ENCODE measurements at regions not wholly inside any gene's neighbourhood (a gene's known extent, or its start where the extent isn't known, plus 50 kb on each side); places are given as distances from the start of the nearest gene placed in this dataset.

DNA sequence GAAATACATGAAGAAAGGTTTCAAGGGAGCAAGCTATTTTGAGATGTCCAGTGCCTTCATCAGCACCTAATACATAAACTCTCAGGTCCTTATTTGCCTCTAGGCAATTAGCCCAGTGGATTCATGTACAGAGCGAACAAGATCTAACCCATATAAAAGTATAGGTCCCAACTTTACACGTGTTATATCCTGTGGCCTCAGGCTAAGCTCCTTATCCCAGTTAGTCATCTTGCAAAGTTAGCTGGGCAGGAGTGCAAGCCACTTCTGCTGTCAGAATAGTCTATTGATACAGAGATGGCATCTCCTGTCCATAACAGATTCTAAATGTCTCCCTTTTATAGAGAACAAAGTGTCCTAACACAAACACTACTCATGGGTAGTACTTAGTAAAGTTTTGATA is 203.9 kb upstream of the PIK3C3 start:
- no peak for DNase-seq (ENCODE audit: low read depth, low spot score)
- intact Hi-C loops (cut with micrococcal nuclease; ENCODE audit: unreplicated experiment): no loop called here
- no peak overlapping the region for H3K4me2 ChIP-seq (ENCODE audit: control insufficient read depth, insufficient read depth)
- ChIA-PET CTCF (interaction anchor here (0.6 to 1.5 kb wide), 3 partner anchors 9 to 403 kb away, joined by 3 to 4 read pairs (median 3); no protein-coding TSS in a partner anchor), POLR2A (no interaction called here), RAD21 (ENCODE audit: unreplicated experiment) (interaction anchor here (1.1 kb wide), 1 partner anchor 14 kb away, joined by 3 read pairs; no protein-coding TSS in a partner anchor), SMC1A (ENCODE audit: uncharacterized antibody, unreplicated experiment) (no interaction called here)
- 3% methylated on average over 2 of the region's 2 CpGs for WGBS (ENCODE audit: insufficient coverage, insufficient replicate concordance, low lambda C conversion rate, missing lambda C conversion rate)
- H3K79me2 ChIP-seq (ENCODE audit: control insufficient read depth, insufficient read depth, low read length): no peaks in the 10 kb centered on the region
- H3K4me1 ChIP-seq (ENCODE audit: control insufficient read depth, insufficient read depth, low read length): no peaks in the 10 kb centered on the region
- H3K9me3 ChIP-seq (replicated peaks; ENCODE audit: control insufficient read depth, insufficient read depth, low read length): no peaks in the 10 kb centered on the region
- TF ChIP-seq BMI1 (IDR thresholded peaks at IDR 0.05; ENCODE audit: borderline replicate concordance) (no peak), CHD4 (IDR thresholded peaks at IDR 0.05) (no peak), FOXM1 (IDR thresholded peaks at IDR 0.05; ENCODE audit: low read depth, low read length) (no peak), POU2F2 (IDR thresholded peaks at IDR 0.05; ENCODE audit: borderline replicate concordance, low read depth, low read length) (no peak), SMC3 (IDR thresholded peaks at IDR 0.05; ENCODE audit: borderline replicate concordance, low read length) (no peak)
- TF ChIP-seq, protein P1, sequence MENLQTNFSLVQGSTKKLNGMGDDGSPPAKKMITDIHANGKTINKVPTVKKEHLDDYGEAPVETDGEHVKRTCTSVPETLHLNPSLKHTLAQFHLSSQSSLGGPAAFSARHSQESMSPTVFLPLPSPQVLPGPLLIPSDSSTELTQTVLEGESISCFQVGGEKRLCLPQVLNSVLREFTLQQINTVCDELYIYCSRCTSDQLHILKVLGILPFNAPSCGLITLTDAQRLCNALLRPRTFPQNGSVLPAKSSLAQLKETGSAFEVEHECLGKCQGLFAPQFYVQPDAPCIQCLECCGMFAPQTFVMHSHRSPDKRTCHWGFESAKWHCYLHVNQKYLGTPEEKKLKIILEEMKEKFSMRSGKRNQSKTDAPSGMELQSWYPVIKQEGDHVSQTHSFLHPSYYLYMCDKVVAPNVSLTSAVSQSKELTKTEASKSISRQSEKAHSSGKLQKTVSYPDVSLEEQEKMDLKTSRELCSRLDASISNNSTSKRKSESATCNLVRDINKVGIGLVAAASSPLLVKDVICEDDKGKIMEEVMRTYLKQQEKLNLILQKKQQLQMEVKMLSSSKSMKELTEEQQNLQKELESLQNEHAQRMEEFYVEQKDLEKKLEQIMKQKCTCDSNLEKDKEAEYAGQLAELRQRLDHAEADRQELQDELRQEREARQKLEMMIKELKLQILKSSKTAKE (IDR thresholded peaks at IDR 0.05; ENCODE audit: low read depth, poor library complexity, severe bottlenecking): no peak
- no TSS peak for BruUV-seq (replicated peaks)
- no peak for ATAC-seq
- H3K36me3 ChIP-seq (ENCODE audit: control insufficient read depth in 2 of 2, insufficient read depth in 2 of 2, low read length in 1 of 2): no peaks in the 10 kb centered on the region
- H3K27ac ChIP-seq (ENCODE audit: control insufficient read depth, insufficient read depth): no peak overlapping the region
- in situ Hi-C loops (cut with MboI): no loop called here
- H3K4me3 ChIP-seq: no peak overlapping the region
- FAIRE-seq: no peak
- H3K27me3 ChIP-seq (replicated peaks in 1 of 2; ENCODE audit: control insufficient read depth in 2 of 2, insufficient read depth in 2 of 2, low read length in 1 of 2): no peaks in the 10 kb centered on the region
- H3K9ac ChIP-seq (ENCODE audit: control insufficient read depth, insufficient read depth, low read length): no peak overlapping the region
- H2AFZ ChIP-seq (ENCODE audit: control insufficient read depth, low read depth, low read length): no peak overlapping the region
- no peaks in the 10 kb centered on the region for H4K20me1 ChIP-seq (ENCODE audit: control insufficient read depth, insufficient read depth)

Measured in GM12878 (cell line).